ENCODE measurements at regions not wholly inside any gene's neighbourhood (a gene's known extent, or its start where the extent isn't known, plus 50 kb on each side); places are given as distances from the start of the nearest gene placed in this dataset.

GRCh38 chr5:161230221-161230620, 316.3 kb downstream of the GABRB2 start:
- H3K4me3 ChIP-seq (ENCODE audit: control insufficient read depth in 2 of 3, extremely low read depth in 1 of 3, insufficient read depth in 2 of 3, low read depth in 1 of 3, low read length in 3 of 3) = no peak overlapping the region
- H3K27me3 ChIP-seq (ENCODE audit: control insufficient read depth, extremely low read depth, insufficient read depth, low read length) = no peaks in the 10 kb centered on the region
- H3K4me1 ChIP-seq (ENCODE audit: control insufficient read depth, extremely low read depth, insufficient read depth, low read length) = no peaks in the 10 kb centered on the region
- no peak overlapping the region for H3K9ac ChIP-seq (ENCODE audit: control insufficient read depth, extremely low read depth, insufficient read depth, low read length)
- no peak for TF ChIP-seq EZH2 (IDR thresholded peaks at IDR 0.05; ENCODE audit: low read length)
- FAIRE-seq (no peak), DNase-seq (ENCODE audit: low read depth, low spot score) (no peak)
- no peaks in the 10 kb centered on the region for H3K36me3 ChIP-seq (ENCODE audit: control insufficient read depth in 2 of 2, extremely low read depth in 1 of 2, insufficient read depth in 2 of 2, low read length in 2 of 2)
- H3K79me2 ChIP-seq (ENCODE audit: control insufficient read depth, insufficient read depth, low read length) = no peaks in the 10 kb centered on the region
- H3K4me2 ChIP-seq (ENCODE audit: control insufficient read depth, extremely low read depth, insufficient read depth, low read depth, low read length) = no peak overlapping the region
- H3K9me1 ChIP-seq (ENCODE audit: control insufficient read depth, extremely low read depth, insufficient read depth, low read length) = no peaks in the 10 kb centered on the region
- H4K20me1 ChIP-seq (ENCODE audit: control insufficient read depth, extremely low read depth, insufficient read depth, low read length) = no peaks in the 10 kb centered on the region
- no peak overlapping the region for H2AFZ ChIP-seq (ENCODE audit: control insufficient read depth, low read length)
- no peak overlapping the region for H3K27ac ChIP-seq (ENCODE audit: control insufficient read depth, insufficient read depth, low read length)
- no peaks in the 10 kb centered on the region for H3K9me3 ChIP-seq (ENCODE audit: control insufficient read depth, low read depth, low read length)
- dilution Hi-C loops (cut with MboI; ENCODE audit: extremely low pct_ligation_motif_present, low sequenced_read_pairs) = no loop called here

DNA sequence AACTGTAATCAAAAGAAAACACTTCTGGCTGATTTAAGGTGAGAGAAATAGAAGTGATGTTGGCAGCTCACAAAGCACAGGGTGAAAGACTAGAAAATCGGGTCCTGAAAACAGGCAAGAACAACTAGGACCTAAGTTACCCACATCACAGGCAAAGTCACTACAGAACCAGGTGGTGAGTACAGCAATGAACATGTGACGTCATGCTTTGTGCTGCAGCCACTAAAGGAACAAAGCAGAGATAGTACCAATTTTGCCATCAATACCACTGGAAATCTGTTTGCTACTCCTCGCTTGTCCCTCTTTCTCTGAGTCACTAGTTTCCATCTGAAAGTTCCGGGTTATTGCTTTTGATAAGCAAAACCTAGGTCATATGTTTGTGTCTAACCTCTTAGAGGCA, 326.7 kb downstream of the GABRB2 start:
- H3K4me1 ChIP-seq (ENCODE audit: control insufficient read depth, extremely low read depth, insufficient read depth, low read length) = no peaks in the 10 kb centered on the region
- no peaks in the 10 kb centered on the region for H4K20me1 ChIP-seq (ENCODE audit: control insufficient read depth, extremely low read depth, insufficient read depth, low read length)
- no peak overlapping the region for H3K4me3 ChIP-seq (ENCODE audit: control insufficient read depth in 2 of 3, extremely low read depth in 1 of 3, insufficient read depth in 2 of 3, low read depth in 1 of 3, low read length in 3 of 3)
- H3K9me1 ChIP-seq (ENCODE audit: control insufficient read depth, extremely low read depth, insufficient read depth, low read length) = no peaks in the 10 kb centered on the region
- H3K4me2 ChIP-seq (ENCODE audit: control insufficient read depth, extremely low read depth, insufficient read depth, low read depth, low read length) = no peak overlapping the region
- dilution Hi-C loops (cut with MboI; ENCODE audit: extremely low pct_ligation_motif_present, low sequenced_read_pairs) = no loop called here
- no peak overlapping the region for H3K9ac ChIP-seq (ENCODE audit: control insufficient read depth, extremely low read depth, insufficient read depth, low read length)
- no peaks in the 10 kb centered on the region for H3K9me3 ChIP-seq (ENCODE audit: control insufficient read depth, low read depth, low read length)
- DNase-seq (ENCODE audit: low read depth, low spot score) (no peak), FAIRE-seq (no peak)
- no peak overlapping the region for H2AFZ ChIP-seq (ENCODE audit: control insufficient read depth, low read length)
- TF ChIP-seq, protein P1, sequence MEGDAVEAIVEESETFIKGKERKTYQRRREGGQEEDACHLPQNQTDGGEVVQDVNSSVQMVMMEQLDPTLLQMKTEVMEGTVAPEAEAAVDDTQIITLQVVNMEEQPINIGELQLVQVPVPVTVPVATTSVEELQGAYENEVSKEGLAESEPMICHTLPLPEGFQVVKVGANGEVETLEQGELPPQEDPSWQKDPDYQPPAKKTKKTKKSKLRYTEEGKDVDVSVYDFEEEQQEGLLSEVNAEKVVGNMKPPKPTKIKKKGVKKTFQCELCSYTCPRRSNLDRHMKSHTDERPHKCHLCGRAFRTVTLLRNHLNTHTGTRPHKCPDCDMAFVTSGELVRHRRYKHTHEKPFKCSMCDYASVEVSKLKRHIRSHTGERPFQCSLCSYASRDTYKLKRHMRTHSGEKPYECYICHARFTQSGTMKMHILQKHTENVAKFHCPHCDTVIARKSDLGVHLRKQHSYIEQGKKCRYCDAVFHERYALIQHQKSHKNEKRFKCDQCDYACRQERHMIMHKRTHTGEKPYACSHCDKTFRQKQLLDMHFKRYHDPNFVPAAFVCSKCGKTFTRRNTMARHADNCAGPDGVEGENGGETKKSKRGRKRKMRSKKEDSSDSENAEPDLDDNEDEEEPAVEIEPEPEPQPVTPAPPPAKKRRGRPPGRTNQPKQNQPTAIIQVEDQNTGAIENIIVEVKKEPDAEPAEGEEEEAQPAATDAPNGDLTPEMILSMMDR (optimal IDR thresholded peaks at IDR 0.05 in 1 of 3, IDR thresholded peaks at IDR 0.05 in 1 of 3, conservative IDR thresholded peaks at IDR 0.05 in 1 of 3; ENCODE audit: extremely low read depth in 1 of 3, insufficient read depth in 2 of 3, low read length in 3 of 3) = no peak
- TF ChIP-seq EZH2 (IDR thresholded peaks at IDR 0.05; ENCODE audit: low read length) = no peak
- no peak overlapping the region for H3K27ac ChIP-seq (ENCODE audit: control insufficient read depth, insufficient read depth, low read length)
- H3K36me3 ChIP-seq (ENCODE audit: control insufficient read depth in 2 of 2, extremely low read depth in 1 of 2, insufficient read depth in 2 of 2, low read length in 2 of 2) = no peaks in the 10 kb centered on the region
- H3K79me2 ChIP-seq (ENCODE audit: control insufficient read depth, insufficient read depth, low read length) = no peaks in the 10 kb centered on the region
- H3K27me3 ChIP-seq (ENCODE audit: control insufficient read depth, extremely low read depth, insufficient read depth, low read length) = no peaks in the 10 kb centered on the region

GRCh38 chr5:161216877-161217276, 329.6 kb downstream of the GABRB2 start:
- no peaks in the 10 kb centered on the region for H3K9me1 ChIP-seq (ENCODE audit: control insufficient read depth, extremely low read depth, insufficient read depth, low read length)
- no peaks in the 10 kb centered on the region for H3K36me3 ChIP-seq (ENCODE audit: control insufficient read depth in 2 of 2, extremely low read depth in 1 of 2, insufficient read depth in 2 of 2, low read length in 2 of 2)
- no peak overlapping the region for H3K27ac ChIP-seq (ENCODE audit: control insufficient read depth, insufficient read depth, low read length)
- dilution Hi-C loops (cut with MboI; ENCODE audit: extremely low pct_ligation_motif_present, low sequenced_read_pairs) = no loop called here
- H4K20me1 ChIP-seq (ENCODE audit: control insufficient read depth, extremely low read depth, insufficient read depth, low read length) = no peaks in the 10 kb centered on the region
- no peaks in the 10 kb centered on the region for H3K9me3 ChIP-seq (ENCODE audit: control insufficient read depth, low read depth, low read length)
- H3K4me2 ChIP-seq (ENCODE audit: control insufficient read depth, extremely low read depth, insufficient read depth, low read depth, low read length) = no peak overlapping the region
- H3K4me1 ChIP-seq (ENCODE audit: control insufficient read depth, extremely low read depth, insufficient read depth, low read length) = no peaks in the 10 kb centered on the region
- H3K79me2 ChIP-seq (ENCODE audit: control insufficient read depth, insufficient read depth, low read length) = no peaks in the 10 kb centered on the region
- TF ChIP-seq, protein P1 (optimal IDR thresholded peaks at IDR 0.05 in 1 of 3, IDR thresholded peaks at IDR 0.05 in 1 of 3, conservative IDR thresholded peaks at IDR 0.05 in 1 of 3; ENCODE audit: extremely low read depth in 1 of 3, insufficient read depth in 2 of 3, low read length in 3 of 3) = no peak
- no peak for TF ChIP-seq EZH2 (IDR thresholded peaks at IDR 0.05; ENCODE audit: low read length)
- no peak overlapping the region for H3K9ac ChIP-seq (ENCODE audit: control insufficient read depth, extremely low read depth, insufficient read depth, low read length)
- no peak for FAIRE-seq
- no peak for DNase-seq (ENCODE audit: low read depth, low spot score)
- no peak overlapping the region for H2AFZ ChIP-seq (ENCODE audit: control insufficient read depth, low read length)
- H3K4me3 ChIP-seq (ENCODE audit: control insufficient read depth in 2 of 3, extremely low read depth in 1 of 3, insufficient read depth in 2 of 3, low read depth in 1 of 3, low read length in 3 of 3) = no peak overlapping the region
- no peaks in the 10 kb centered on the region for H3K27me3 ChIP-seq (ENCODE audit: control insufficient read depth, extremely low read depth, insufficient read depth, low read length)

Measured in keratinocyte (primary cell).